Retinal pigment epithelial cell (primary cell): ENCODE measurements at regions not wholly inside any gene's neighbourhood (a gene's known extent, or its start where the extent isn't known, plus 50 kb on each side); places are given as distances from the start of the nearest gene placed in this dataset.
A peak's percentile ranks its signal among the peaks of the same experiment; 100 is the strongest.

Experiments
- DNase-seq: peaks from one replicate; pipeline ENCODE4 v3.0.0-alpha.2; 2010; ENCODE audit warnings: low read depth
- H3K4me3 ChIP-seq: 2 replicates; pipeline ENCODE4 v1.5.1; 2011; ENCODE audit warnings: mild to moderate bottlenecking, low read length, control low read depth, moderate library complexity
- TF ChIP-seq, protein P1 (sequence below): conservative IDR thresholded peaks from 2 replicates; pipeline ENCODE4 v1.5.1; 2011; ENCODE audit warnings: low read depth, low read length, control low read depth, inconsistent platforms

- TF ChIP-seq, protein P1, sequence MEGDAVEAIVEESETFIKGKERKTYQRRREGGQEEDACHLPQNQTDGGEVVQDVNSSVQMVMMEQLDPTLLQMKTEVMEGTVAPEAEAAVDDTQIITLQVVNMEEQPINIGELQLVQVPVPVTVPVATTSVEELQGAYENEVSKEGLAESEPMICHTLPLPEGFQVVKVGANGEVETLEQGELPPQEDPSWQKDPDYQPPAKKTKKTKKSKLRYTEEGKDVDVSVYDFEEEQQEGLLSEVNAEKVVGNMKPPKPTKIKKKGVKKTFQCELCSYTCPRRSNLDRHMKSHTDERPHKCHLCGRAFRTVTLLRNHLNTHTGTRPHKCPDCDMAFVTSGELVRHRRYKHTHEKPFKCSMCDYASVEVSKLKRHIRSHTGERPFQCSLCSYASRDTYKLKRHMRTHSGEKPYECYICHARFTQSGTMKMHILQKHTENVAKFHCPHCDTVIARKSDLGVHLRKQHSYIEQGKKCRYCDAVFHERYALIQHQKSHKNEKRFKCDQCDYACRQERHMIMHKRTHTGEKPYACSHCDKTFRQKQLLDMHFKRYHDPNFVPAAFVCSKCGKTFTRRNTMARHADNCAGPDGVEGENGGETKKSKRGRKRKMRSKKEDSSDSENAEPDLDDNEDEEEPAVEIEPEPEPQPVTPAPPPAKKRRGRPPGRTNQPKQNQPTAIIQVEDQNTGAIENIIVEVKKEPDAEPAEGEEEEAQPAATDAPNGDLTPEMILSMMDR: no peak
Measured at GRCh38 chr12:14254781-14255180, 110.7 kb upstream of the ATF7IP start.

GRCh38 chr12:14256121-14256520 is 109.4 kb upstream of the ATF7IP start:
- TF ChIP-seq, protein P1: no peak
- peak; percentile 21 for DNase-seq
- H3K4me3 ChIP-seq: no peak overlapping the region

More at GRCh38 chr12:14254781-14255180, 110.7 kb upstream of the ATF7IP start:
- no peak for DNase-seq
- no peak overlapping the region for H3K4me3 ChIP-seq

DNA sequence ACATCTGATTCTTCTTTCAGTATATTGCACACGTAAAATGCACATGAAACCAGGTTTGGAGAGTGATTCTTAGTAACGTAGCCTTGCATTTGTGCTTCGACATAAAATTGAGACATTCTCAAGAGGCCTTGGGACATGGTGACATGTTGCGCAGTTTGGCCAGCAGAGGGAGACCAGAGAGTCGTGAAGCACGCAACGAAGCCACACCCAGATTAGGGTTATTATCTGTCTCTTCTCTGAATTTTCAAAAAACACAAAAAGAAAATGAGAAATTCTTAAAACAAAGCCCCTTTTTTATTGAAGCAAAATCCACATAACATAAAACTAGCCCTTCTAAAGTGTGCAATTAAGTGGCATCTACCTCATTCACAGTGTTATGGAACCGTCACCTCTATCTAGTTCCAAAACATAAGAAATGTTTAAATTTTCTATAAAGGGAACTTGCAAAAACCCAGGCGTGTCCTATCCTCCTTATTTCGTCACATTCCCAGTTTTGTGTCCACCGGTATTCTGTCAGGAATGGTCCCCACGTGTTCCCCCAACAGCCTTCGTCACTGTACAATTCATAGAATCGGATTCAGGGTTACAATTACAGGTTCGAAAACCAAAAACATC is 108.8 kb upstream of the ATF7IP start:
- TF ChIP-seq, protein P1: peak; percentile 85
- H3K4me3 ChIP-seq: no peak overlapping the region
- peak; percentile 41 for DNase-seq

GRCh38 chr12:14257303-14257733 is 108.2 kb upstream of the ATF7IP start:
- TF ChIP-seq, protein P1: no peak
- peak overlapping the region; percentile 10 for H3K4me3 ChIP-seq
- DNase-seq: no peak

GRCh38 chr12:14257734-14258574 is 107.5 kb upstream of the ATF7IP start:
- TF ChIP-seq, protein P1: no peak
- peak overlapping the region; percentile 10 for H3K4me3 ChIP-seq
- peak; percentile 100 for DNase-seq

GRCh38 chr12:14258575-14258940 is 106.9 kb upstream of the ATF7IP start:
- no peak for DNase-seq
- peak overlapping the region; percentile 10 for H3K4me3 ChIP-seq
- TF ChIP-seq, protein P1: no peak
